ENCODE measurements at regions not wholly inside any gene's neighbourhood (a gene's known extent, or its start where the extent isn't known, plus 50 kb on each side); places are given as distances from the start of the nearest gene placed in this dataset.

DNA sequence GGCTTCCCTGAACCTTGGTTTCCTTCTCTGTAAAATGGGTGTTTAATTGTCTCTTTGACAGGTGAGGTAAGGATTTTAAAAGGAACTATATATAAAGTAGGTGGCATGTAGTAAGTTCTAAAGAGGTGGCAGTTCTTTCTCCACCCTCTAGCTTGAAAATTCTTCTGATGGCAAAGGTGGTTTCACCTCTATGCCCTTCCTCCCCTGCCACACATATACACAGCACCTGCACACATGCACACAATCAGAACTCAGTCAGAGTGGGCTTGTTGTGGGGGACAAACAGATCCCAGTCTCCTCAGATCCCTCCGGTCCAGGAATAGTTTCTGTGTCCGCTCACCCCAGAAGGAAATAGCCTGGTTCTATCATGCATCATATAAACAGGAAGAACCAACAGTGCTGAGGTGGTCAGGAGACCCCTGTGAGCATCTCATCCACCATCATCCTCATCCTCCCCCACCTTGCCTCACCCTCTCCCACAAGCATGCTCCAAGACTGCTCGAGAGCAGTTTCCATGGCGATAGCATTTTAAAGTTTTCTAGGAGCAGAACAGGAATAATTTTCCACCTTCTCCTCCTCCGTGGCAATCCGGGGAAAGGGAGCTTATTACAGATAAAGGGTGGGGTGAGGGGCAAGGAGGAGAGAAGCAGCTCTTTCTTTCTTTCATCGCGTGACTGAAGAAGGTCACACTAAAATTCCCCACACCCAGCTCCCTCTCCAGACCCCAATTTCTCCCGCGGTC, 123.6 kb downstream of the CHST1 start:
- TF ChIP-seq ZFX (IDR thresholded peaks at IDR 0.05) = no peak
- TF ChIP-seq, protein P1, sequence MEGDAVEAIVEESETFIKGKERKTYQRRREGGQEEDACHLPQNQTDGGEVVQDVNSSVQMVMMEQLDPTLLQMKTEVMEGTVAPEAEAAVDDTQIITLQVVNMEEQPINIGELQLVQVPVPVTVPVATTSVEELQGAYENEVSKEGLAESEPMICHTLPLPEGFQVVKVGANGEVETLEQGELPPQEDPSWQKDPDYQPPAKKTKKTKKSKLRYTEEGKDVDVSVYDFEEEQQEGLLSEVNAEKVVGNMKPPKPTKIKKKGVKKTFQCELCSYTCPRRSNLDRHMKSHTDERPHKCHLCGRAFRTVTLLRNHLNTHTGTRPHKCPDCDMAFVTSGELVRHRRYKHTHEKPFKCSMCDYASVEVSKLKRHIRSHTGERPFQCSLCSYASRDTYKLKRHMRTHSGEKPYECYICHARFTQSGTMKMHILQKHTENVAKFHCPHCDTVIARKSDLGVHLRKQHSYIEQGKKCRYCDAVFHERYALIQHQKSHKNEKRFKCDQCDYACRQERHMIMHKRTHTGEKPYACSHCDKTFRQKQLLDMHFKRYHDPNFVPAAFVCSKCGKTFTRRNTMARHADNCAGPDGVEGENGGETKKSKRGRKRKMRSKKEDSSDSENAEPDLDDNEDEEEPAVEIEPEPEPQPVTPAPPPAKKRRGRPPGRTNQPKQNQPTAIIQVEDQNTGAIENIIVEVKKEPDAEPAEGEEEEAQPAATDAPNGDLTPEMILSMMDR (conservative IDR thresholded peaks at IDR 0.05) = no peak

All from C4-2B (cell line).